Stimulated activated CD4-positive, alpha-beta T cell treated with anti-CD3 and anti-CD28 coated beads, Interleukin-15, amount 100 ng/mL, for 48 hours (primary cell): ENCODE measurements at regions not wholly inside any gene's neighbourhood (a gene's known extent, or its start where the extent isn't known, plus 50 kb on each side); places are given as distances from the start of the nearest gene placed in this dataset.
"Not testable (repeated sequence)": the region's sequence is repeated elsewhere in the genome, so short reads cannot be mapped to it uniquely, and the experiment has no call there.

ENCODE experiments used
- DNase-seq, 2 donors: peaks; one replicate each; pipeline ENCODE4 v3.0.0-alpha.2; 2020; ENCODE audit warnings: low read depth in 2 of 2

GRCh38 chr4:170425040-170425439 is 335.3 kb upstream of the AADAT start:
- no peak for DNase-seq

DNA sequence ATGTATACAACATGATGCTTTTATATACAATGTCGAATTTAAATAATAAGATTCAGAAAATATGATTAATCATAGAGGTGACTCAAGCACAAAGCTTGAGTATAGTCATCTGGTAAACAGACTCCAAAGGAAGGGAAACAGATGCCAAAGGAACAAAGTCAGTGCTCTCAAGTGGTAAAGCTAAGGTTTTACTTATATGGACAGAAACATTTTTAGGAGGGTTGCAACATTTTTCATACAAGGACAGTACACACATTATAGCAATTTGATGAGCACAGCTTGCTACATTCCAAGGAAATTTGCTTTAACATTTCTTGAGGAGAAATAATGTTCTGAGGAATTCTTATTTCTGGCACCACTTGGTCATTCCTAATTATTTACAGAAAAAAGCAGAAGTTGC is 333.4 kb upstream of the AADAT start:
- no peak for DNase-seq

GRCh38 chr4:170420255-170420693 is 330.5 kb upstream of the AADAT start:
- DNase-seq = no peak

DNA sequence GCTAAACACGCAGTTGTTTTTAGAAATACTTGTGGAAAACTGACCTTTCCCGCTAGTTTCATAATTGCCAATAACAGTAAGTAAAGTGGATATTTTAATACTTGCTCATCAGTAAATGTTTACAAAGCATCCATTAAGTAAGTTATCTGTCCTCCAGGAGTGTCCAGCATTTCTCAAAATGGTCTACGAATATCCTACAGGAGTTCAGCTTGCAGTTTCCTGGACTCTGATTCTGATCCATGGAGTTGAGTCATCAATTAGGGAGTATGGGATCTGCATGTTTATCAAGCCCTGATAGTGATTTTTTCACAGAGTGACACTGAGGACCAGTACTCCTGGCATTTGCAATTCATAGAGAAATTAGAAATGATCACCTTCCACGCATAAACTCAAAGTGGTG is 325.2 kb upstream of the AADAT start:
- DNase-seq = no peak

GRCh38 chr4:170414360-170414759 is 324.6 kb upstream of the AADAT start:
- DNase-seq = no peak

GRCh38 chr4:170413951-170414350 is 324.2 kb upstream of the AADAT start:
- no peak for DNase-seq

DNA sequence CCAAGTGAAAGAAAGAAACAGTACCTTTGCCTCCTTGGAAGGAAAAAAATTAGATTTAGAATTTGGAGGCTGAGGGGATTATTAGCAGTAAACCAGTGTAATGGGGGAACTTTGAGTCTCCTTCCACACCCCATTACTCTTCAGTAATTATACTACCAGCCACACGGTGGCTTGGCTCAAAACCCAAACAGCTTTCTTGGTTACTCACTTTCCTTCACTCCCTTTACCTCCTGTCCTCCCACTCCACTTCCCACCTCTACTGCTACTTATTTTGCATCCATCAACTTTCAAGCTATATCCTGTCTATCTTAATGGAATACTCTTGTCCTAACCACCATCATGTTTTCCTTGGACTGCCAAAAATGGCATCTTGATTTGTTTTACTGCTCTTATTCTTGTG is 310.6 kb upstream of the AADAT start:
- no peak for DNase-seq

GRCh38 chr4:170399581-170400293 is 310.0 kb upstream of the AADAT start:
- DNase-seq = no peak

- no peak for DNase-seq
Observed at GRCh38 chr4:170398218-170398617, 308.5 kb upstream of the AADAT start.

GRCh38 chr4:170395773-170396172 is 306.0 kb upstream of the AADAT start:
- no peak for DNase-seq

DNA sequence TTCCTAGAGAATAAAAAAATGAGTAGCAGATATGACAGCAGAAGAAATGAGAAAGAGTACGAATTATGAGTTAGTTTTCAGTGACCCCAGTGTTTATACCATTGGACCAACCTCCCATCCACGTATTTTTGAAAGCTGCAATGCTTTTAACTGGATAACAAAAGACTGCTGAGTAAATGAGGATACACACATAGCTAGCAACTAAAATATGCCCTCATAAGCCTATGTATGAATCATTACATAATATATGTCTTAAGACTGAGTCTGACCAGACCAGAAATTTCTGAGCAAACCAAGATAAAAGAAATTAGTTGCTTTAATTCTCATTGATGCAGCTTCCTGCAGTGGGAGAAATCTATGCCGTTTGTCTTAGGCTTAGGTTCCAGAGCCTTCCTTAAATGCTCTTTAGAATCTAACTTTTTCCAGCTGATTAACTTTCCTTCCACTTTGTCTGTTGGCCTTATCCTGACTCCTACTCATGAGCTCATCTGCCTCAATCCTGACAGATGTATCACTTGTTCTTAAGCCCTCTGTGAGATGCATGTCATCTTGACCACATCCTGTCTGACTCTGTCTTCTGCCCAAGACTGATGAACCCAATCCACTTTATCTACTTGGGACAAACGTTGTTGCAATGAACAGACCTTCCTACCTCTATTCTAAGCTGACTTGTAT is 301.4 kb upstream of the AADAT start:
- DNase-seq = no peak

DNA sequence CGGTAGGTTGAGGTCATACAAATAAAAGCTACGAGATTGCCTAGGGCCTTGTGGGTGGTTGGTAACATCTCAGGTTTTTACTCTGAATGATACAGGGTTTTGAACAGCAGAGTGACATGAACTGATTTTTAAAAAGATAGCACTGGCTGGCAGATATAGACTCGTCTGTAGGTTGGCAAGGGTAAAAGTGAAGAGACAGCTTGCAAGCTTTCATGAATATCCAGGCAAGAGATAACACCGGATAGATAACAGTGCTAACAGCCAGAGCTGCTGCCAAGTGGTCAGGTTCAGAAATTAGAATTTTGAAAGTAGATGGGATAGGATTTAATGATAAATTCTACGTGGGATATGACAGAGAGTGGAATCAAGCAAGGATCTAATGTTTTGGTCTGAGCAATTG is 299.7 kb upstream of the AADAT start:
- no peak for DNase-seq

DNA sequence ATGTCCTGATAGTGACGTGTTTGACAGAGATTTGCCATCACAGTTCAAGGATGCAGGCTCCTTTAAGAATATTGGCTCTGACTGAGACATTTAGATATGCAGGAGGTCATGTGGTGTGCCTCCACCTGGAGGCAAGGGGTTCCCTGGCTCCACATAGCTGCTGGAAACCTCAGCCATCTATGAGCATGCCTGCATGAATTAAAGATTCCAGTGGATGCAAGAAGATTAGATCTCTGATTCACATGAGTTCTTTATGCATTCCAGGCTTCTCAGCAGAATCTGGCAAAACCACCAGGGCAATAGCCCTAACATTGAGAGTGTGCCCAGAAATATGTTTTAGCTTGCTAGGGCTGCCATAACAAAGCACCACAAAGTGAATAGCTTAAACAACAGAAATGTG is 298.5 kb upstream of the AADAT start:
- no peak for DNase-seq

DNA sequence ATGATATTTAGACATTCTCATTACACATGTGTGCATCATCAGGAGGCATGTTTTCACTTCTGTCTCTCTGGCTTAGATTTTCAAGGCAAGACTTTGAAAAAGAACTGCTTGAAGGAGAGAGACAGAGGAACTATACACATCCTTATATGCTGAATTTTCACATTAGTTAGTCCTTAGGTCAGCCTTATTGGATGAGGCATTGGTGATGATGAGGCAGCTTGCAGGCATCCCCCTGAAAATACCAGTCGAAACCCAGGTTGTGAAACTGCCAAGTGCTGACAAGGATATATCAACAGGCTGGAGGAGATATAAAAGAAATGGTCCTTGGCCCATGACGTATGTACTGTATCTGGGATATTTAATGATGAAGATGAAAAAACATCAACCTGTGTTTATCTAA is 297.2 kb upstream of the AADAT start:
- DNase-seq = no peak

- DNase-seq = no peak
Observed at GRCh38 chr4:170386511-170386910, 296.8 kb upstream of the AADAT start.

- DNase-seq = no peak
Observed at GRCh38 chr4:170374770-170375169, 285.0 kb upstream of the AADAT start.

DNA sequence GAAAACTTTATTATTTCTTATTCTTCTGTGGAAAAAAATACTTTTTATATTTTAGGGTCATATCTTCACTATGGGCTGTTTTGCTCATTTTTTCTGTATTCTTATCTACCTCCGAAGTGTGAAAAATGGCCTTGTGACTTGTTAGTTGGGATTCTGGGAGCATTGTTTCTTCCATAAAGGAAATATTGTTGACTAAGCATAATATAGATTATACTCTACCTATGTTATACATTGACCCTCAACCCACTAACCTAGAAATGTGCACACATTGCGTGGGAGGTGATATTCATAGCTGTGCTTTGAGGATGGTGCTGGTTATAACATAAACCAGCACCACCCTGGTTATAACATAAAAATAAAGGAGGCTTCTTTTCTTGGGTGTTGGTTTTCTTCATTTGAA is 259.2 kb upstream of the AADAT start:
- DNase-seq = no peak

DNA sequence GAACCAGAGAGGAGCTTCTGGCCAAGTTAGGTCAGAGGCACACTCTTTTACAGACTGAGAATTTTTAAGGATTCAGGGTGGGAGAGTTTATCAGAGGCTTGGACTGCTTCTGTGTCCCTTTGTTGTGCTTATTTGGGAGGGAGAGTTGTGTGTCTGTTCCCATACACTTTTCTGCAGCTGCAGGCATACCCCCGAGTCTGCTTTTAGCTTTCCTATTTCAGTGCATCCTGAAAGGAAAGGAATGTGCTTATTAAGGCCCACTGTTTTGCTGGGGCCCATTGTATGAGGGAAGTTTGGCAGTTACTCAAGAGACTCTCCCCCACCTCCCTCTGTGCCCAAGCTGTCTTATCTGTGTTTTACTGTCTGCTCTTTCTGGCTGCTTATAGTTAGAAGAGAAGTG is 257.4 kb upstream of the AADAT start:
- not testable (repeated sequence) for DNase-seq

- no peak for DNase-seq
Observed at GRCh38 chr4:170339522-170339921, 249.8 kb upstream of the AADAT start.

GRCh38 chr4:170336238-170336775 is 246.6 kb upstream of the AADAT start:
- DNase-seq = no peak

DNA sequence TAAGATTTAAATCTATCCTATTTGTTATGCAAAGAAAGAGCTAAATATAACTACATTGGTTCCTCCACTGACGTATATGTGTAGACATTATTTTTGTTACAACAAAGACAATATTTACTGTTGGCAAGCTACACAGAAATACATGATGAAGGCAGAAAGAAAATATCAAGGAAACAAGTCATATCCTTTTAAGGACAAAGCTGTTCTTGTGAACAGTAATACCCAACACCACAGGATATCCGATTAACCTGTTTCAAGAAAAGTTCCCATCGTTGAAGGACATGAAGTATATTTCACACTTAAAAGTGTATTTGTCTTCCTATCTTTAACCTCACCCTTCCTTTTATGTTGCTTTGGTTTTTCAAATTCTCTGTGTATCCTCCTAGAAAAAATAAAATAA is 235.8 kb upstream of the AADAT start:
- no peak for DNase-seq

DNA sequence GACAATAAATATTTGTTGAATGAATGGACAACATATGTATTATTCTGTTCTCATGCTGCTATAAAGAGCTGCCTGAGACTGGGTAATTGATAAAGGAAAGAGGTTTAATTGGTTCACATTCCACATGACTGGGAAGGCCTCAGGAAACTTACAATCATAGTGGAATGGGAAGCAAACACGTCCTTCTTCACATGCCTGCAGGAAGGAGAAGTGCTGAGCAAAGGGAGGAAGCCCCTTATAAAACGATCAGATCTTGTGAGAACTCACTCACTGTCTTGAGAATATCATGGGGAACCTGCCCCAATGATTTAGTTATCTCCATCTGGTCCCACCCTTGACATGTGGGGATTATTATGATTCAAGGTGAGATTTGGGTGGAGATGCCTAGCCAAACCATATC is 233.9 kb upstream of the AADAT start:
- no peak for DNase-seq

DNA sequence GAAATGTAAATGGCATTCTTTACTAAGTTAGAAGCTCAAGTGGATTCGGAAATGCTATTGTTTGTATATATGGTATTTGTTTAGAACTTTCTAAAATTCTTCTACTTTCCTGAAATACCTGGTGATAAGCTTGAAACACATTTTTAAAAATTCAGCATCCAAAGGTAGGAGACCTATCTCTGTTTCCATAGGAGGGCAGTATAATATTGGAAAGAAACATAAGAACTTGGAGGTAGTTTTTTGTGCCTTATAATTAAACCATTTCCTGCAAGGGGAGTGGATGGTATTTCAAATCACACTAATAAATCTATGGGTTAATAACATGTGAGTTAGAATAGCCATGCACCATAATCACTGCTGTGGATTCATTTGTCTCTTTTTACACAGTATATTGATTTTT is 217.4 kb upstream of the AADAT start:
- DNase-seq = no peak
